ENCODE measurements at regions not wholly inside any gene's neighbourhood (a gene's known extent, or its start where the extent isn't known, plus 50 kb on each side); places are given as distances from the start of the nearest gene placed in this dataset.

DNA sequence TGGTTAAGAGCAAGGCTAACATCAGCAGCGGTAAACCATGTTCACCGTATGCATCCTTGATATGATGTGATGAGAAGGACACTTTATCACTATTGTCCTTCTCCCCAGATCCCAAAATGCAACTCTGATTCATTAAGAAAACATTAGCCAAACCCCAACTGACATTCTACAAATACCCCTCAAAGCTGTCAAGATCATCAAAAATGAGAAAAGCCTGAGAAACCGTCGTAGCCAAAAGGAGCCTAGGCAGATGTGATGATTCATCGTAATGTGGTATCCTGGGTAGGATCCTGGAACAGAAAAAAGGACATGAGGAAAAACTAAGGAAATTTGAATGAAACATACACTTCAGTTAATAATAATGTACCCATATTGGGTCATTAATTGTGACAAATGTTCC lies 67.3 kb upstream of the ST6GAL2 start:
- Mint-ChIP-seq H3K4me3 (ENCODE audit: low read depth, unreplicated experiment) (no peak overlapping the region), H3K27me3 (ENCODE audit: unreplicated experiment) (no peaks in the 10 kb centered on the region), H3K36me3 (ENCODE audit: insufficient read depth, unreplicated experiment) (no peaks in the 10 kb centered on the region), H3K27ac (ENCODE audit: unreplicated experiment) (no peak overlapping the region), H3K4me1 (ENCODE audit: low read depth, unreplicated experiment) (no peaks in the 10 kb centered on the region), H3K9me3 (ENCODE audit: low read depth, unreplicated experiment) (peaks cover 4% of the 10 kb centered on the region)
- TF ChIP-seq, protein P1, sequence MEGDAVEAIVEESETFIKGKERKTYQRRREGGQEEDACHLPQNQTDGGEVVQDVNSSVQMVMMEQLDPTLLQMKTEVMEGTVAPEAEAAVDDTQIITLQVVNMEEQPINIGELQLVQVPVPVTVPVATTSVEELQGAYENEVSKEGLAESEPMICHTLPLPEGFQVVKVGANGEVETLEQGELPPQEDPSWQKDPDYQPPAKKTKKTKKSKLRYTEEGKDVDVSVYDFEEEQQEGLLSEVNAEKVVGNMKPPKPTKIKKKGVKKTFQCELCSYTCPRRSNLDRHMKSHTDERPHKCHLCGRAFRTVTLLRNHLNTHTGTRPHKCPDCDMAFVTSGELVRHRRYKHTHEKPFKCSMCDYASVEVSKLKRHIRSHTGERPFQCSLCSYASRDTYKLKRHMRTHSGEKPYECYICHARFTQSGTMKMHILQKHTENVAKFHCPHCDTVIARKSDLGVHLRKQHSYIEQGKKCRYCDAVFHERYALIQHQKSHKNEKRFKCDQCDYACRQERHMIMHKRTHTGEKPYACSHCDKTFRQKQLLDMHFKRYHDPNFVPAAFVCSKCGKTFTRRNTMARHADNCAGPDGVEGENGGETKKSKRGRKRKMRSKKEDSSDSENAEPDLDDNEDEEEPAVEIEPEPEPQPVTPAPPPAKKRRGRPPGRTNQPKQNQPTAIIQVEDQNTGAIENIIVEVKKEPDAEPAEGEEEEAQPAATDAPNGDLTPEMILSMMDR (IDR thresholded peaks at IDR 0.05; ENCODE audit: unreplicated experiment), result no peak
- intact Hi-C loops (cut with micrococcal nuclease; ENCODE audit: unreplicated experiment), result no loop called here
- CTCF ChIA-PET, result no interaction called here
- BruUV-seq (replicated peaks), result no TSS peak
- no peak for DNase-seq

DNA sequence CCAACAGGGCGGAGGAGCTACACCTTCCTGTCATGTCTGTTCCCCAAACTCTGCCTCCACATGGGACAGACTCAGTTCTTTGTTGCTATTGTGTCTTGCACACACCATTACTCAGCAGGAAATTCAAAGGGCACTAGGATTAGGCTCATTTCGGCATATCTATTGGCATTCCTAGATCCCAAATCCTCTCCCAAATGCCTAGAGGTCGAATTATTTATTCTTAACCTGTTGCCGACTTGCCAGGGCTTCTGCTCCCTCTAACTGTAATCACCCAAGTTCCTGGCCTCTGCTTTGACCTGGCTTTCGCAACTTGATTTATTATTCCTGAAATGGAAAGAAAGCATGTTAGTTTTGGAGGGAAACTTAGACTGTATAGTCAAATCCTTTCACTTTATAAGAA lies 67.8 kb upstream of the ST6GAL2 start:
- CTCF ChIA-PET, result no interaction called here
- H3K4me1 Mint-ChIP-seq (ENCODE audit: low read depth, unreplicated experiment), result no peaks in the 10 kb centered on the region
- intact Hi-C loops (cut with micrococcal nuclease; ENCODE audit: unreplicated experiment), result no loop called here

DNA sequence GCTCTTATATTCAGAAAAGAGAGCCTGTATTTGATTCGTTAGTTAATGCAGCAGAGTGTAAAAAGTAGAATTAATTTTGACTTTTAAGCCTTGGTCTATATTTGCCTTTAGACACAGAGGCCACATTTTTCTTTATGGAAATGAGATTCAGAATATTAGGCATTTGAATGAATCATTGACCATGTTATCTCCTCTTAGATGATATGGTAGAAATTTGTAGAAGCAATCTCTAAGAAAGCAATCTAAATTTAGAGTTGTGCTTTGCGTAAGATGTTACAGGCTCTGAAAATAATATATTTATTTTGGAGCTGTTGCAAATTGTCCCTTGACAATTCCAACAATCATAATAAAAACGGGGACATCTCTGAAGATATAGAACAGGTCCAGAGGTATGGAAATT lies 68.3 kb upstream of the ST6GAL2 start:
- CTCF ChIA-PET, result no interaction called here
- TF ChIP-seq, protein P1 (IDR thresholded peaks at IDR 0.05; ENCODE audit: unreplicated experiment), result no peak
- Mint-ChIP-seq H3K36me3 (ENCODE audit: insufficient read depth, unreplicated experiment) (no peaks in the 10 kb centered on the region), H3K9me3 (ENCODE audit: low read depth, unreplicated experiment) (peaks cover 7% of the 10 kb centered on the region), H3K4me1 (ENCODE audit: low read depth, unreplicated experiment) (no peaks in the 10 kb centered on the region), H3K27me3 (ENCODE audit: unreplicated experiment) (no peaks in the 10 kb centered on the region), H3K27ac (ENCODE audit: unreplicated experiment) (no peak overlapping the region), H3K4me3 (ENCODE audit: low read depth, unreplicated experiment) (no peak overlapping the region)
- BruUV-seq (replicated peaks), result no TSS peak
- no peak for DNase-seq
- intact Hi-C loops (cut with micrococcal nuclease; ENCODE audit: unreplicated experiment), result no loop called here

More for the DNA sequence above, 67.8 kb upstream of the ST6GAL2 start:
- H3K27me3 Mint-ChIP-seq (ENCODE audit: unreplicated experiment), result no peaks in the 10 kb centered on the region
- no peak overlapping the region for H3K4me3 Mint-ChIP-seq (ENCODE audit: low read depth, unreplicated experiment)
- BruUV-seq (replicated peaks), result no TSS peak
- no peak for DNase-seq
- peaks cover 4% of the 10 kb centered on the region for H3K9me3 Mint-ChIP-seq (ENCODE audit: low read depth, unreplicated experiment)
- TF ChIP-seq, protein P1 (IDR thresholded peaks at IDR 0.05; ENCODE audit: unreplicated experiment), result no peak
- no peak overlapping the region for H3K27ac Mint-ChIP-seq (ENCODE audit: unreplicated experiment)
- no peaks in the 10 kb centered on the region for H3K36me3 Mint-ChIP-seq (ENCODE audit: insufficient read depth, unreplicated experiment)

DNA sequence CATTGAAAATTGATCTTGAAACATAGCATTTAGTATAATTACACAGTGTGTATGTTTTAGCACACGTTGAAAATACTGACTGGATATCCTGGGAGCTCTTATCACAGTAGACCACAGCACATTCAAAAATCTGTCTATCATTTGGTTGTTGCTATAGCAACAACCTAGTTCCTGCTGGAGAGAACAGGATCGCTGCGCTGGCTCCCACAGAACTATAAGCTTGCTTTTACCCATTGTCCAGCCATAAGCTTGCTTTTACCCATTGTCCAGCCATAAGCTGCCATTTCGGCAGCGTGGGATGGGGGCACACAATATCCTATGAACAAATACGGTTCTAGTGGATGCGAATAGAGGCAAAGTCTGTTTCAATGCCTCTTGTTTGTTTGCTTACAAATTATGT lies 70.4 kb upstream of the ST6GAL2 start:
- no peaks in the 10 kb centered on the region for H3K27me3 Mint-ChIP-seq (ENCODE audit: unreplicated experiment)
- no peak overlapping the region for H3K4me3 Mint-ChIP-seq (ENCODE audit: low read depth, unreplicated experiment)
- no peaks in the 10 kb centered on the region for H3K4me1 Mint-ChIP-seq (ENCODE audit: low read depth, unreplicated experiment)
- DNase-seq, result no peak
- CTCF ChIA-PET, result no interaction called here
- no peaks in the 10 kb centered on the region for H3K36me3 Mint-ChIP-seq (ENCODE audit: insufficient read depth, unreplicated experiment)
- TF ChIP-seq, protein P1 (IDR thresholded peaks at IDR 0.05; ENCODE audit: unreplicated experiment), result no peak
- H3K9me3 Mint-ChIP-seq (ENCODE audit: low read depth, unreplicated experiment), result peaks cover 7% of the 10 kb centered on the region
- intact Hi-C loops (cut with micrococcal nuclease; ENCODE audit: unreplicated experiment), result no loop called here
- no TSS peak for BruUV-seq (replicated peaks)
- H3K27ac Mint-ChIP-seq (ENCODE audit: unreplicated experiment), result no peak overlapping the region

DNA sequence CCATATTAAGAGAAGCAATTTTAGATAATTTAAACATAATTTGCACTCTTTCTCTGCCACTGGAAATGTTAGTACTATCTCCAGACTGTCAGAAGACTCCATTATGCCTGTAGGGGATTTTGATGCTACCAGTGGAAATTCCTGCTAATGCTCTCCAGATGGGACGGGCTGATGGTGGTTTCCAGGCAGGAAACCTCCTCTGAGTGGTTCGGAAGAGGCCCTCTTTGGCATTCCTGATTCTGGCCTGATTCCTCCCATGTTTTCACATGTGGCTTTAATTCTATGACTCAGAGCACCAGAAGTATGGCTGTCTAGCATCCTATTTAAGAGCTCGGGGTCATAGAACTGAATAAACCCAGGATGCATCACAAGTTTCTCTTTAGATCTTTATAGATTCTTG lies 70.9 kb upstream of the ST6GAL2 start:
- H3K27me3 Mint-ChIP-seq (ENCODE audit: unreplicated experiment), result no peaks in the 10 kb centered on the region
- CTCF ChIA-PET, result no interaction called here
- intact Hi-C loops (cut with micrococcal nuclease; ENCODE audit: unreplicated experiment), result no loop called here
- TF ChIP-seq, protein P1 (IDR thresholded peaks at IDR 0.05; ENCODE audit: unreplicated experiment), result no peak
- no peaks in the 10 kb centered on the region for H3K4me1 Mint-ChIP-seq (ENCODE audit: low read depth, unreplicated experiment)
- no peak overlapping the region for H3K4me3 Mint-ChIP-seq (ENCODE audit: low read depth, unreplicated experiment)
- BruUV-seq (replicated peaks), result no TSS peak
- H3K36me3 Mint-ChIP-seq (ENCODE audit: insufficient read depth, unreplicated experiment), result no peaks in the 10 kb centered on the region
- peaks cover 5% of the 10 kb centered on the region for H3K9me3 Mint-ChIP-seq (ENCODE audit: low read depth, unreplicated experiment)
- H3K27ac Mint-ChIP-seq (ENCODE audit: unreplicated experiment), result no peak overlapping the region
- DNase-seq, result no peak
